GM19240 (cell line): ENCODE measurements at regions not wholly inside any gene's neighbourhood (a gene's known extent, or its start where the extent isn't known, plus 50 kb on each side); places are given as distances from the start of the nearest gene placed in this dataset.
"Not testable (repeated sequence)": the region's sequence is repeated elsewhere in the genome, so short reads cannot be mapped to it uniquely, and the experiment has no call there.

Experiments
- DNase-seq: peaks from one replicate; pipeline ENCODE4 v3.0.0; 2011; ENCODE audit warnings: low spot score; ENCODE audit not compliant: insufficient read length

- DNase-seq = no peak
Observed at GRCh38 chr1:190832511-190832910, 354.8 kb upstream of the BRINP3 start.

GRCh38 chr1:190835658-190836057 lies 358.0 kb upstream of the BRINP3 start:
- no peak for DNase-seq

- DNase-seq = not testable (repeated sequence)
Observed at GRCh38 chr1:190837200-190837599, 359.5 kb upstream of the BRINP3 start.

- no peak for DNase-seq
Observed at GRCh38 chr1:190837888-190838287, 360.2 kb upstream of the BRINP3 start.

- no peak for DNase-seq
Observed at GRCh38 chr1:190847166-190847565, 369.5 kb upstream of the BRINP3 start.

- no peak for DNase-seq
Observed at GRCh38 chr1:190849346-190849745, 371.7 kb upstream of the BRINP3 start.

GRCh38 chr1:190852611-190853010 lies 374.9 kb upstream of the BRINP3 start:
- no peak for DNase-seq

- no peak for DNase-seq
Observed at GRCh38 chr1:190858140-190858539, 380.5 kb upstream of the BRINP3 start.

- no peak for DNase-seq
Observed at GRCh38 chr1:190864013-190864641, 386.5 kb upstream of the BRINP3 start.

GRCh38 chr1:190880352-190880751 lies 402.7 kb upstream of the BRINP3 start:
- DNase-seq = no peak

GRCh38 chr1:190881064-190881463 lies 403.4 kb upstream of the BRINP3 start:
- DNase-seq = no peak

GRCh38 chr1:190897233-190897632 lies 419.6 kb upstream of the BRINP3 start:
- DNase-seq = no peak

- no peak for DNase-seq
Observed at GRCh38 chr1:190904091-190904695, 426.5 kb upstream of the BRINP3 start.

- DNase-seq = no peak
Observed at GRCh38 chr1:190906206-190906725, 428.6 kb upstream of the BRINP3 start.

GRCh38 chr1:190908246-190908645 lies 430.6 kb upstream of the BRINP3 start:
- no peak for DNase-seq

- no peak for DNase-seq
Observed at GRCh38 chr1:190908691-190909090, 431.0 kb upstream of the BRINP3 start.

GRCh38 chr1:190935925-190936324 lies 458.3 kb upstream of the BRINP3 start:
- DNase-seq = no peak

- DNase-seq = no peak
Observed at GRCh38 chr1:190936337-190936736, 458.7 kb upstream of the BRINP3 start.

- no peak for DNase-seq
Observed at GRCh38 chr1:190940951-190941350, 463.3 kb upstream of the BRINP3 start.

GRCh38 chr1:190942475-190942874 lies 464.8 kb upstream of the BRINP3 start:
- DNase-seq = no peak

- DNase-seq = not testable (repeated sequence)
Observed at GRCh38 chr1:190943722-190944121, 466.1 kb upstream of the BRINP3 start.

- no peak for DNase-seq
Observed at GRCh38 chr1:190949939-190950338, 472.3 kb upstream of the BRINP3 start.

GRCh38 chr1:190957565-190957964 lies 479.9 kb upstream of the BRINP3 start:
- DNase-seq = no peak
